Body of pancreas (tissue), 4 donors: ENCODE measurements at regions not wholly inside any gene's neighbourhood (a gene's known extent, or its start where the extent isn't known, plus 50 kb on each side); places are given as distances from the start of the nearest gene placed in this dataset.

Experiments
- ATAC-seq: fragments of 150-250 bp; one replicate; pipeline ENCODE4 v1.9.1; 2016
- DNase-seq, 4 donors: peaks; one replicate each; pipeline ENCODE4 v3.0.0-alpha.2; 2019
- H3K27ac ChIP-seq, 4 donors: fragments of 200-600 bp; sonication (generic); 1 replicate in 3 of 4; 2 replicates in 1 of 4; pipeline versions ENCODE4 v1.5.1 to v1.6.1; 2016 to 2019; ENCODE audit warnings: mild to moderate bottlenecking in 1 of 4, mixed read lengths in 1 of 4, moderate library complexity in 1 of 4
- H3K27me3 ChIP-seq, 2 donors: fragments of 200-600 bp; sonication (generic); one replicate each; pipeline ENCODE4 v1.6.0; 2016; ENCODE audit warnings: mild to moderate bottlenecking in 1 of 2
- H3K36me3 ChIP-seq, 2 donors: fragments of 200-600 bp; sonication (generic); replicated peaks in 1 of 2; 2 replicates each; pipeline ENCODE4 v1.5.1; 2016; ENCODE audit warnings: low read depth in 2 of 2; ENCODE audit not compliant: insufficient read depth in 1 of 2
- H3K4me1 ChIP-seq: fragments of 200-600 bp; sonication (generic); one replicate; pipeline ENCODE4 v1.6.0; 2016
- H3K4me3 ChIP-seq, 2 donors: fragments of 200-600 bp; sonication (generic); 1 replicate in 1 of 2; 2 replicates in 1 of 2; pipeline ENCODE4 v1.5.1; 2016 to 2019
- H3K9me3 ChIP-seq, 3 donors: fragments of 200-600 bp; sonication (generic); 1 replicate in 2 of 3; 2 replicates in 1 of 3; pipeline ENCODE4 v1.5.1; 2016
- CTCF ChIP-seq, 7 experiments: fragments of 450-650 bp in 4 of 7; fragments of 200-600 bp in 3 of 7; sonication (generic) in 3 of 7; IDR thresholded peaks; one replicate each; pipeline ENCODE4 v1.5.1; 2016 to 2019; ENCODE audit warnings: antibody characterized with exemption in 7 of 7
- POLR2A ChIP-seq, 3 donors: fragments of 450-650 bp; IDR thresholded peaks; one replicate each; pipeline ENCODE4 v1.6.1; 2016; ENCODE audit warnings: antibody characterized with exemption in 3 of 3, mild to moderate bottlenecking in 2 of 3
- WGBS, 2 donors: methylation state at CpG; one replicate each; pipeline ENCODE4 v1.1.5; 2017; 5-methylcytosine and 5-hydroxymethylcytosine counted together
- intact Hi-C: fragments of 100-400 bp; cut with DNase I; formaldehyde crosslinking; loops from one replicate; pipeline ENCODE4 v1.15.1; 2023

- ATAC-seq (no peak), DNase-seq (no peak)
- Histone ChIP-seq H3K27ac (no peak overlapping the region), H3K9me3 (no peaks in the 10 kb centered on the region), H3K4me1 (no peaks in the 10 kb centered on the region), H3K4me3 (no peak overlapping the region), H3K27me3 (no peaks in the 10 kb centered on the region), H3K36me3 (no peaks in the 10 kb centered on the region)
- WGBS, 2 donors, result 40 to 49% methylated on average over 11 of the region's 11 CpGs
- TF ChIP-seq CTCF (IDR thresholded peaks at IDR 0.05) (no peak), POLR2A (IDR thresholded peaks at IDR 0.05) (no peak)
- intact Hi-C loops, result no loop called here
These were observed 370.0 kb upstream of the CNR1 start for GRCh38 chr6:88536071-88536625.

GRCh38 chr6:88535306-88535705, 369.2 kb upstream of the CNR1 start:
- no peaks in the 10 kb centered on the region for H3K4me1 ChIP-seq
- TF ChIP-seq CTCF (IDR thresholded peaks at IDR 0.05) (no peak), POLR2A (IDR thresholded peaks at IDR 0.05) (no peak)
- no peak overlapping the region for H3K27ac ChIP-seq
- ATAC-seq (no peak), DNase-seq (no peak)
- no peaks in the 10 kb centered on the region for H3K27me3 ChIP-seq
- 5 to 19% methylated on average over 1 of the region's 1 CpG for WGBS, 2 donors
- no peak overlapping the region for H3K4me3 ChIP-seq
- intact Hi-C loops, result no loop called here
- H3K36me3 ChIP-seq, result no peaks in the 10 kb centered on the region
- no peaks in the 10 kb centered on the region for H3K9me3 ChIP-seq

GRCh38 chr6:88532241-88532860, 366.2 kb upstream of the CNR1 start:
- no peak overlapping the region for H3K4me3 ChIP-seq
- DNase-seq (no peak), ATAC-seq (no peak)
- H3K36me3 ChIP-seq, result no peaks in the 10 kb centered on the region
- no peaks in the 10 kb centered on the region for H3K27me3 ChIP-seq
- H3K4me1 ChIP-seq, result no peaks in the 10 kb centered on the region
- H3K27ac ChIP-seq, result no peak overlapping the region
- WGBS, 2 donors, result 79 to 94% methylated on average over 1 of the region's 1 CpG
- TF ChIP-seq POLR2A (IDR thresholded peaks at IDR 0.05), result no peak
- TF ChIP-seq CTCF (IDR thresholded peaks at IDR 0.05), result no peak
- no peaks in the 10 kb centered on the region for H3K9me3 ChIP-seq
- intact Hi-C loops, result no loop called here

GRCh38 chr6:88529726-88530125, 363.6 kb upstream of the CNR1 start:
- Histone ChIP-seq H3K4me3 (no peak overlapping the region), H3K27me3 (no peaks in the 10 kb centered on the region), H3K9me3 (no peaks in the 10 kb centered on the region), H3K36me3 (no peaks in the 10 kb centered on the region), H3K4me1 (no peaks in the 10 kb centered on the region), H3K27ac (no peak overlapping the region)
- WGBS, 2 donors, result 60 to 70% methylated on average over 4 of the region's 4 CpGs
- intact Hi-C loops, result no loop called here
- no peak for DNase-seq
- TF ChIP-seq POLR2A (IDR thresholded peaks at IDR 0.05), result no peak
- TF ChIP-seq CTCF (IDR thresholded peaks at IDR 0.05), result no peak
- ATAC-seq, result no peak

GRCh38 chr6:88520445-88520844, 354.3 kb upstream of the CNR1 start:
- DNase-seq (no peak), ATAC-seq (no peak)
- Histone ChIP-seq H3K4me3 (no peak overlapping the region), H3K9me3 (no peaks in the 10 kb centered on the region), H3K36me3 (no peaks in the 10 kb centered on the region), H3K27me3 (no peaks in the 10 kb centered on the region), H3K4me1 (no peaks in the 10 kb centered on the region), H3K27ac (no peak overlapping the region)
- WGBS, 2 donors, result 72 to 73% methylated on average over 7 of the region's 7 CpGs
- TF ChIP-seq CTCF (IDR thresholded peaks at IDR 0.05) (no peak), POLR2A (IDR thresholded peaks at IDR 0.05) (no peak)
- intact Hi-C loops, result no loop called here
